HG03565 (cell line): ENCODE measurements at regions not wholly inside any gene's neighbourhood (a gene's known extent, or its start where the extent isn't known, plus 50 kb on each side); places are given as distances from the start of the nearest gene placed in this dataset.

Experiments
- ATAC-seq: cut with Tn5 transposase; IDR thresholded peaks from one replicate; pipeline ENCODE4 v1.9.1; 2021; ENCODE audit warnings: mild to moderate bottlenecking, moderate library complexity; ENCODE audit not compliant: unreplicated experiment

DNA sequence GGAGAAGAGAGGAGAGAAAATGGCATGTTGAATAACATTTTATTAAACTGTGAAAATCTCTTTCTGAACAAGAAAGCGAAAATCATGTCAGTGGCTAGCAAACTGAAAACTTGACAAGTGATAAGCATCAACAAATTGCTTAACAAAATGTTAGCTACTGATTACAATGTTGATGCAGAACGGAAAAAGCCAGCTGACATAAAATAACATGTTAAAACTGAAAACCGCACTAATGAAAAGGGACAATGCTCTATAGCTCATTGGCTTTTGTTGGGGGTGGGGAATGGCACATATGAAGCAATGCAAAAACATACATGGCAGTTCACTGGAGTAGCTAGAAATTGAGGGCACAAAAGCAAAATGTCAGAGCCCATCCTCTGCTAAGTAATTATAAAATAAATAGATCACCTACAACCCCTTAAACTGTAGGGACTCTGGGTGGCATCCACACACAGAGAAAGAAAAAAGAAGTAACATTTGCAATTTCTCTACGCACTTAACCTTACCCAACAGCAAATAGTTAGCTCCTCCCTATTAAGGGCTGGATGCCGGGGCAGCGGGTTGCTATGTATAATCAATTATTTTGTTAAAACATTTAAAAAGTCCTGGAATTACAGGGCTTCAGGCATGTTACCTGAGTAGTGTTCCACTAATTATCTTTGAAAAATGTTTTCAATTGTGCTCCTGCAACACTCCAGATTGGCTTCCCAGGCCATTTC is 129.2 kb upstream of the USP15 start:
- ATAC-seq: no peak

- no peak for ATAC-seq
Observed at GRCh38 chr12:62133440-62133839, 126.8 kb upstream of the USP15 start.

GRCh38 chr12:62135553-62136200 is 124.5 kb upstream of the USP15 start:
- ATAC-seq: no peak

- ATAC-seq: no peak
Observed at GRCh38 chr12:62136496-62136895, 123.7 kb upstream of the USP15 start.

DNA sequence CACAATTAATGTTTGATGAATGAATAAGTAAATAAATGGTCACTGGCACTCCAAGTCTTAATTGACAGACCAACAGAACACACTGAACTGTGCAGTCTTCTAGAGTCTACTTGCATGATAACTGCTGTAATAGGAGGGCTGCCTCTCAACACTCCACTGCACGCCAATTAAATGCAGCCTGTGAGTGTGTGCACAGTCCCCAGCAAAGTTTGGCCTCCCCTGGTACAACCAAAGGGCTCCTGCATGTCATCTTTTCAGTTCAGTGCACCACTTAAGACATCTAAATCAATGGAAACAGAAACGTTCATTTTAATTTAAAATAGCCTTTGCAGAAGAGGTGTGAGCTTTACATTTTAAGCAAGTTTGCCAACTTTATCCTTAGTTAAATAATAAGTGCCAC is 121.7 kb upstream of the USP15 start:
- ATAC-seq: no peak

DNA sequence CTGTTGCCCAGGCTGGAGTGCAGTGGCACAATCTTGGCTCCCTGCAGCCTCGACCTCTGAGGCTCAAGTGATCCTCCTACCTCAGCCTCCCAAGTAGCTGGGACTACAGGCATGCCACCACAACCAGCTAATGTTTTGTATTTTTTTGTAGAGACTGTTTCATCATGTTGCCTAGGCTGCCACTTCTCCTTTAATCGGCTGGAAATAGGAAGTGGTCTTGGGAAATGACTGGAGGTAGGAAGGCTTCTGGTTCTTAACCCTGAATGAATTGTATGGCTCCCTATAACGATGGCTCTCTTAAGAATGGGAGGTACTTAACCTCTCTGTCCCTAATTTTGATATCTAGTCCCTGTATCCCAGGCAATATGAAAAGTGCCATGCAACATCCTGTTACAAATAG is 113.9 kb upstream of the USP15 start:
- no peak for ATAC-seq

- ATAC-seq: no peak
Observed at GRCh38 chr12:62158013-62158412, 102.2 kb upstream of the USP15 start.

- no peak for ATAC-seq
Observed at GRCh38 chr12:62158461-62159360, 101.5 kb upstream of the USP15 start.

DNA sequence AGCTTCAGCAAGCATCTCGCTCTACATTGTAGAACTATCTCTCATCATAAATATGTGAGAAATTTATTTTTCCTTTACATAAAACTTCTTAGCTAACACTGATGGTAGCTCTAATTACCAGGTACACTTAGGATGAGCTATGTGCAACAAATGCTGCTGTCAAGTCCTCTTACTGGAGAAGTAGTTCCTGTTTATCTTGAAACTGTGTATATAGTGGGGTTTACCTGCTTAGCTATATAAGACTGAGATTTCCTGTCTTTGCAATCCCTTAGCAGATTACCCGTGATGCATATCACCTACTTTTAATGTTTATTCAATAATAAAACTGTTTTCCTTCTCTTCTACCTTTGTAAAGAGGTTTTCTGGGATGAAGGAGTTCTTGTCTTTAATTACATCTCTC is 98.0 kb upstream of the USP15 start:
- ATAC-seq: no peak

DNA sequence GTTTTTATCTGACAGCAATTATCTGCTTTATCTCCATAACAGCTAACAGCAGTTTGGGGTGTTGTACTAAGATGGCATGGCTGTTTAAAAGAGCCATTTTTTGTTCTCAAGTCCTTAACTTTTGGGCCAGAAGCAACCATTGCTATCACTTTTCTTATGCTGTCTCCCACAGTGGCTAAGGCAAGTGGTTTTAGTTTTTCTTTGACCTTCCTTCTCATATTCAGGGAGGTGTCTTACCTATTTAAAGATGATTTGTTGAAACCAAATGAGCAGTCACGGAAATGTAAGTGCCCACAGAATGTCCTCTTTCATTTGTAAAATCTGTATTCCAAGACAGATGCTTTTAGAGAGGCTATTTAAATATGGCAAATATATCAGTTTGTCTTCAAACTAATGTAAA is 96.8 kb upstream of the USP15 start:
- no peak for ATAC-seq

- no peak for ATAC-seq
Observed at GRCh38 chr12:62164036-62164435, 96.2 kb upstream of the USP15 start.

DNA sequence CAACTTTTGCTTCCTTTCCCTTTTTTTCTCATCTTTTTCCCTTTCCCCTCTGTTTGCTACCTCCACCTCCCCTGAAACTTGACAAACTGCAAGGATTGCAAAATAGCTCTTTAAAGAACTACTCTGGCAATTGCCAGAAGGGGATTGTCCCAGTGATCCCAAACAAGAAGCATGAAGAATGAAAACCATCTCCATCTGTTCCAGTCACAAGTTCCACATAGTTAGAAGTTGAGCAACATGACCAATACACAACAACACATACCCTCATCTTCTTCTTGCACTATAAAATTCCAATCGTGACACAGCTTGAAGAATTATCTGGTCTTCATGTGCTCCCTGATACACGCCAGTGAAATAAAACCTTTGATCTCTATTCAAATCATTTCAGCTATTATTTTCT is 93.7 kb upstream of the USP15 start:
- ATAC-seq: no peak

DNA sequence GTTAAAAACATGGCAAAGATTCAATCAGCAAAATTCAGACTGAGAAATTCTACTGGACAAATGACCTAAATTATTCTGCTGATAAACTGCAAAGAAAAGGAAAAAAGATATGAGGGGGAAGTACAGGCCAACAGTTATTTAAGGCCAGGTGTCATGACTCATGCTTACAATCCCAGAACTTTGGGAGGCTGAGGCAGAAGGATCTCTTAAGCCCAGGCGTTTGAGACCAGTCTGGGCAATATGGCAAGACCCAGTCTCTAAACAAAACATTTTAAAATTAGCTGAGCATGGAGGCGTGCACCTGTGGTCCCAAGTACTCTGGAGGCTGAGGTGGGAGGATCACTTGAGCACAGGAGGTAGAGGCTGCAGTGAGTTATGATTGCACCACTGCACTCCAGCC is 91.8 kb upstream of the USP15 start:
- no peak for ATAC-seq

- no peak for ATAC-seq
Observed at GRCh38 chr12:62170241-62170640, 90.0 kb upstream of the USP15 start.

GRCh38 chr12:62190689-62191490 is 69.3 kb upstream of the USP15 start:
- no peak for ATAC-seq

- ATAC-seq: no peak
Observed at GRCh38 chr12:62191491-62192179, 68.6 kb upstream of the USP15 start.

DNA sequence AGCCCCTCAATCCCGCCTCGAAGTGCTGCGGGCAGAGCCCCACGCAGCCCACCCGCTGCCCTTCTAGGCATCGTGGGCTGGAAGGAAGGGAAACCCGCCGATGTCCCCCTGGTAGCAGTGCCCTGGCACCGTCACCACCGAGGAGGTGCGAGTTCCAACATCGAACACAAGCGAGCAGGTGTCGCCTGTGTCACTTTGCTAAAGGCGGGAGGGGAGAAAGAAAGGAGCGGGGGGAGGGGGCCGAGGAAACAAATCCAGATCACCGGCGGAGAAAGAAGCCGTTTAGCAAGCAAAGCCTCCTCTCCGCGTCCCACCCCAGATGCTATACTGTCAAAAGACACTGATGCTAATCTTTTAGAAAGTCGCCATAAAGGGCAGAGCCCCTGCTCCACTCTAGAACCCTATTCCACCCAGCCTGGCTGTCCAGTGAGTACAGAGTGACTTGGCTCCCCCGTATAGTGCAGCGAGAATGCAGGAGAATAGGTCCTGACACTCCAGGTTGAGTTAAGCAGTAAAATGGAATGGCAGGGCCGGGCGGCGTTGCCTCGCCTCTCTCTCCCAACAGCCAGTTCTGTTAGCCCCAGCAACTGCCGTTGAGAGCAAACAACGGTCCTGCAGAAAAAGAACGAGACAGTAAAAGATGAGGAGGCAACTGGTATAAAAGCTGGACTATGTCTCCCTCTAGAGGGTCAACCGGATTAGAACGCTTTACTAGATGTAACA is 67.9 kb upstream of the USP15 start:
- peak; percentile 90 for ATAC-seq

DNA sequence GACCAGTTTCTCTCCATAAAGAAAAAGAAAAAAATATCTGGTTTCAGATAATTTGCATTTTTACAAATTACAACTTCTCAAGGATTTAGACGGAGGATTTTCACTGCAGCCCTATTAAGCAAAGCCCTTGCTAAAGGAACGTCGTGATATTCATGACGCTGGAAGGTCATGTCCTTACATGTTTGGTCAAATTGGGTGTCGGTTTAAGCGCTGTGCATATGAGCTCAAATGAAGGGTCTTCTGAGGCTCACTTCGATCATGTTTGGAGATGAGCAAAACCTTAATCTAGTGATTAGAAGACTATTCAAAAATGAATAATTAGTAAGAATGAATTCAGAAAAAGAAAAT is 67.3 kb upstream of the USP15 start:
- ATAC-seq: peak; percentile 4

DNA sequence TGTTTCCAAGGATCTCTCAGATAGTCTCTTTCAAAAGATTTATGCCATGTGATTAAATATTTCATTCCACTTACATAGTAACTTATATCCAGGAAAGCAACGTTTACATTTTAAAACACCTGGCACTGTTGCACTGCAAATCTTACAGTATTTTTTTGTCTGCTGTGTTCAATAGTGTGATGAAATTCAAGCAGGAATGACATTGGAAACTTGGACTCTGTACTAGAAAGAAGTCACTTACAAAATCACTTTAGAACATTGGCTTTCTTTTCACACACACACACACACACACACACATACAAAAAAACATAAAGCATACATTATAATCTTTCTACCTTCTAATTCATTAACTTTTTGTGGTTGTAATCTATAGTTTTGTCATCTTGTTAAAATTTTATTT is 66.2 kb upstream of the USP15 start:
- ATAC-seq: no peak

- ATAC-seq: no peak
Observed at GRCh38 chr12:62194616-62195015, 65.6 kb upstream of the USP15 start.
